Umbilical cord (tissue), 1 donor: ENCODE measurements at regions not wholly inside any gene's neighbourhood (a gene's known extent, or its start where the extent isn't known, plus 50 kb on each side); places are given as distances from the start of the nearest gene placed in this dataset.

Source experiments
- DNase-seq: peaks from one replicate; pipeline ENCODE4 v3.0.0-alpha.2; 2015; ENCODE audit warnings: low spot score

GRCh38 chr6:95357380-95358020, 219.8 kb upstream of the MANEA start:
- no peak for DNase-seq

- DNase-seq = peak; percentile 9
Measured at GRCh38 chr6:95364016-95364604, 213.2 kb upstream of the MANEA start.

GRCh38 chr6:95365454-95365853, 211.9 kb upstream of the MANEA start:
- DNase-seq = no peak

- DNase-seq = no peak
Measured at GRCh38 chr6:95366414-95366813, 210.9 kb upstream of the MANEA start.

GRCh38 chr6:95383878-95384277, 193.5 kb upstream of the MANEA start:
- no peak for DNase-seq

- DNase-seq = no peak
Measured at GRCh38 chr6:95384988-95385387, 192.3 kb upstream of the MANEA start.

GRCh38 chr6:95387845-95388244, 189.5 kb upstream of the MANEA start:
- DNase-seq = no peak

- DNase-seq = no peak
Measured at GRCh38 chr6:95404777-95405176, 172.6 kb upstream of the MANEA start.

- DNase-seq = no peak
Measured at GRCh38 chr6:95408111-95408510, 169.2 kb upstream of the MANEA start.

- no peak for DNase-seq
Measured at GRCh38 chr6:95410168-95410567, 167.2 kb upstream of the MANEA start.

- DNase-seq = no peak
Measured at GRCh38 chr6:95413789-95414188, 163.5 kb upstream of the MANEA start.

- DNase-seq = no peak
Measured at GRCh38 chr6:95417856-95418255, 159.5 kb upstream of the MANEA start.

- DNase-seq = no peak
Measured at GRCh38 chr6:95420792-95421191, 156.5 kb upstream of the MANEA start.

GRCh38 chr6:95423331-95423730, 154.0 kb upstream of the MANEA start:
- no peak for DNase-seq

GRCh38 chr6:95431637-95432228, 145.6 kb upstream of the MANEA start:
- peak; percentile 47 for DNase-seq

- no peak for DNase-seq
Measured at GRCh38 chr6:95439741-95440140, 137.6 kb upstream of the MANEA start.

- DNase-seq = no peak
Measured at GRCh38 chr6:95448208-95448607, 129.1 kb upstream of the MANEA start.

GRCh38 chr6:95469511-95469910, 107.8 kb upstream of the MANEA start:
- DNase-seq = no peak

- DNase-seq = no peak
Measured at GRCh38 chr6:95478941-95479340, 98.4 kb upstream of the MANEA start.

- no peak for DNase-seq
Measured at GRCh38 chr6:95487817-95488216, 89.5 kb upstream of the MANEA start.

GRCh38 chr6:95489185-95489863, 88.0 kb upstream of the MANEA start:
- DNase-seq = no peak

GRCh38 chr6:95496769-95497426, 80.4 kb upstream of the MANEA start:
- DNase-seq = no peak
